ENCODE measurements at regions not wholly inside any gene's neighbourhood (a gene's known extent, or its start where the extent isn't known, plus 50 kb on each side); places are given as distances from the start of the nearest gene placed in this dataset.

DNA sequence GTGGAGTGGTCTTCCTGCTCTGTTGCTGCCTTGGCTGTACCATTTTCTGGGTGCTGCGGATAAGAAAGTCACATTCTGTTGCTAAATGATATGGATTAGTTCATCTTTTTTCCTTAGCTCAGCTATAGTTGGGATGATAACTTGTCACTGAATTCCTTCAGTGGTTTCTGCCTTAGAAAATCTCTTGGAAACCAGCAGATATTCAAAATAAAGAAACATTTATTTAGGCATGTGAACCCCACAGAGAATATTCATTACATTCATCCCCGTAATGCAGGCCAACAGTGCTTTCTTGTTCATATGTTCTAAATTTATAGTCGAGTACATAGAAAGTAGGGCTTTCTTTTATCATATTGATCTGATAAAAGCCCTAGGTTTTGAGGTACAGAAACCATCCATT lies 151.3 kb downstream of the CYB561 start:
- no peaks in the 10 kb centered on the region for H4K20me1 ChIP-seq (replicated peaks; ENCODE audit: insufficient read depth)
- Mint-ChIP-seq H3K27me3 (ENCODE audit: insufficient read depth, low read depth, poor library complexity) (peaks cover 2% of the 10 kb centered on the region), H3K9me3 (peaks cover 22% of the 10 kb centered on the region), H3K4me1 (peaks cover 30% of the 10 kb centered on the region), H3K36me3 (ENCODE audit: low read depth) (peaks cover 16% of the 10 kb centered on the region; the same call in 2 of the 3 replicates), H3K27ac (no peak overlapping the region), H3K4me3 (no peak overlapping the region)
- H3F3A ChIP-seq (replicated peaks; ENCODE audit: low read depth) = no peaks in the 10 kb centered on the region
- no peaks in the 10 kb centered on the region for H3K79me2 ChIP-seq (replicated peaks; ENCODE audit: insufficient read depth)
- no peak overlapping the region for H3K27ac ChIP-seq (ENCODE audit: low read depth)
- no peak overlapping the region for H2AFZ ChIP-seq
- TF ChIP-seq, protein P1, sequence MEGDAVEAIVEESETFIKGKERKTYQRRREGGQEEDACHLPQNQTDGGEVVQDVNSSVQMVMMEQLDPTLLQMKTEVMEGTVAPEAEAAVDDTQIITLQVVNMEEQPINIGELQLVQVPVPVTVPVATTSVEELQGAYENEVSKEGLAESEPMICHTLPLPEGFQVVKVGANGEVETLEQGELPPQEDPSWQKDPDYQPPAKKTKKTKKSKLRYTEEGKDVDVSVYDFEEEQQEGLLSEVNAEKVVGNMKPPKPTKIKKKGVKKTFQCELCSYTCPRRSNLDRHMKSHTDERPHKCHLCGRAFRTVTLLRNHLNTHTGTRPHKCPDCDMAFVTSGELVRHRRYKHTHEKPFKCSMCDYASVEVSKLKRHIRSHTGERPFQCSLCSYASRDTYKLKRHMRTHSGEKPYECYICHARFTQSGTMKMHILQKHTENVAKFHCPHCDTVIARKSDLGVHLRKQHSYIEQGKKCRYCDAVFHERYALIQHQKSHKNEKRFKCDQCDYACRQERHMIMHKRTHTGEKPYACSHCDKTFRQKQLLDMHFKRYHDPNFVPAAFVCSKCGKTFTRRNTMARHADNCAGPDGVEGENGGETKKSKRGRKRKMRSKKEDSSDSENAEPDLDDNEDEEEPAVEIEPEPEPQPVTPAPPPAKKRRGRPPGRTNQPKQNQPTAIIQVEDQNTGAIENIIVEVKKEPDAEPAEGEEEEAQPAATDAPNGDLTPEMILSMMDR (conservative IDR thresholded peaks at IDR 0.05; ENCODE audit: low read depth in 2 of 2) = no peak
- TF ChIP-seq EZH2 (IDR thresholded peaks at IDR 0.05; ENCODE audit: low read depth, unreplicated experiment) = no peak
- TF ChIP-seq, protein P2, sequence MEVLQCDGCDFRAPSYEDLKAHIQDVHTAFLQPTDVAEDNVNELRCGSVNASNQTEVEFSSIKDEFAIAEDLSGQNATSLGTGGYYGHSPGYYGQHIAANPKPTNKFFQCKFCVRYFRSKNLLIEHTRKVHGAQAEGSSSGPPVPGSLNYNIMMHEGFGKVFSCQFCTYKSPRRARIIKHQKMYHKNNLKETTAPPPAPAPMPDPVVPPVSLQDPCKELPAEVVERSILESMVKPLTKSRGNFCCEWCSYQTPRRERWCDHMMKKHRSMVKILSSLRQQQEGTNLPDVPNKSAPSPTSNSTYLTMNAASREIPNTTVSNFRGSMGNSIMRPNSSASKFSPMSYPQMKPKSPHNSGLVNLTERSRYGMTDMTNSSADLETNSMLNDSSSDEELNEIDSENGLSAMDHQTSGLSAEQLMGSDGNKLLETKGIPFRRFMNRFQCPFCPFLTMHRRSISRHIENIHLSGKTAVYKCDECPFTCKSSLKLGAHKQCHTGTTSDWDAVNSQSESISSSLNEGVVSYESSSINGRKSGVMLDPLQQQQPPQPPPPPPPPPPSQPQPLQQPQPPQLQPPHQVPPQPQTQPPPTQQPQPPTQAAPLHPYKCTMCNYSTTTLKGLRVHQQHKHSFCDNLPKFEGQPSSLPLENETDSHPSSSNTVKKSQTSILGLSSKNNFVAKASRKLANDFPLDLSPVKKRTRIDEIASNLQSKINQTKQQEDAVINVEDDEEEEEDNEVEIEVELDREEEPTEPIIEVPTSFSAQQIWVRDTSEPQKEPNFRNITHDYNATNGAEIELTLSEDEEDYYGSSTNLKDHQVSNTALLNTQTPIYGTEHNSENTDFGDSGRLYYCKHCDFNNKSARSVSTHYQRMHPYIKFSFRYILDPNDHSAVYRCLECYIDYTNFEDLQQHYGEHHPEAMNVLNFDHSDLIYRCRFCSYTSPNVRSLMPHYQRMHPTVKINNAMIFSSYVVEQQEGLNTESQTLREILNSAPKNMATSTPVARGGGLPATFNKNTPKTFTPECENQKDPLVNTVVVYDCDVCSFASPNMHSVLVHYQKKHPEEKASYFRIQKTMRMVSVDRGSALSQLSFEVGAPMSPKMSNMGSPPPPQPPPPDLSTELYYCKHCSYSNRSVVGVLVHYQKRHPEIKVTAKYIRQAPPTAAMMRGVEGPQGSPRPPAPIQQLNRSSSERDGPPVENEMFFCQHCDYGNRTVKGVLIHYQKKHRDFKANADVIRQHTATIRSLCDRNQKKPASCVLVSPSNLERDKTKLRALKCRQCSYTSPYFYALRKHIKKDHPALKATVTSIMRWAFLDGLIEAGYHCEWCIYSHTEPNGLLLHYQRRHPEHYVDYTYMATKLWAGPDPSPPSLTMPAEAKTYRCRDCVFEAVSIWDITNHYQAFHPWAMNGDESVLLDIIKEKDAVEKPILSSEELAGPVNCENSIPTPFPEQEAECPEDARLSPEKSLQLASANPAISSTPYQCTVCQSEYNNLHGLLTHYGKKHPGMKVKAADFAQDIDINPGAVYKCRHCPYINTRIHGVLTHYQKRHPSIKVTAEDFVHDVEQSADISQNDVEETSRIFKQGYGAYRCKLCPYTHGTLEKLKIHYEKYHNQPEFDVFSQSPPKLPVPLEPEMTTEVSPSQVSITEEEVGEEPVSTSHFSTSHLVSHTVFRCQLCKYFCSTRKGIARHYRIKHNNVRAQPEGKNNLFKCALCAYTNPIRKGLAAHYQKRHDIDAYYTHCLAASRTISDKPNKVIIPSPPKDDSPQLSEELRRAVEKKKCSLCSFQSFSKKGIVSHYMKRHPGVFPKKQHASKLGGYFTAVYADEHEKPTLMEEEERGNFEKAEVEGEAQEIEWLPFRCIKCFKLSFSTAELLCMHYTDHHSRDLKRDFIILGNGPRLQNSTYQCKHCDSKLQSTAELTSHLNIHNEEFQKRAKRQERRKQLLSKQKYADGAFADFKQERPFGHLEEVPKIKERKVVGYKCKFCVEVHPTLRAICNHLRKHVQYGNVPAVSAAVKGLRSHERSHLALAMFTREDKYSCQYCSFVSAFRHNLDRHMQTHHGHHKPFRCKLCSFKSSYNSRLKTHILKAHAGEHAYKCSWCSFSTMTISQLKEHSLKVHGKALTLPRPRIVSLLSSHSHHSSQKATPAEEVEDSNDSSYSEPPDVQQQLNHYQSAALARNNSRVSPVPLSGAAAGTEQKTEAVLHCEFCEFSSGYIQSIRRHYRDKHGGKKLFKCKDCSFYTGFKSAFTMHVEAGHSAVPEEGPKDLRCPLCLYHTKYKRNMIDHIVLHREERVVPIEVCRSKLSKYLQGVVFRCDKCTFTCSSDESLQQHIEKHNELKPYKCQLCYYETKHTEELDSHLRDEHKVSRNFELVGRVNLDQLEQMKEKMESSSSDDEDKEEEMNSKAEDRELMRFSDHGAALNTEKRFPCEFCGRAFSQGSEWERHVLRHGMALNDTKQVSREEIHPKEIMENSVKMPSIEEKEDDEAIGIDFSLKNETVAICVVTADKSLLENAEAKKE (CRISPR knock-in tag; IDR thresholded peaks at IDR 0.05) = no peak
- H3K36me3 ChIP-seq (ENCODE audit: insufficient read depth) = no peaks in the 10 kb centered on the region; the same call in 1 of the 2 replicates
- 0 out of 2 replicates have a peak, but pooled peaks cover 5% of the 10 kb centered on the region for H3K9me2 ChIP-seq (ENCODE audit: insufficient read depth)
- H3K4me1 ChIP-seq (ENCODE audit: insufficient read depth) = peaks cover 33% of the 10 kb centered on the region
- H3K4me3 ChIP-seq = no peak overlapping the region
- no peaks in the 10 kb centered on the region for H3K27me3 ChIP-seq (ENCODE audit: insufficient read depth)
- no peak overlapping the region for H3K4me2 ChIP-seq
- no peak for ATAC-seq
- no peak for DNase-seq (ENCODE audit: low spot score)

DNA sequence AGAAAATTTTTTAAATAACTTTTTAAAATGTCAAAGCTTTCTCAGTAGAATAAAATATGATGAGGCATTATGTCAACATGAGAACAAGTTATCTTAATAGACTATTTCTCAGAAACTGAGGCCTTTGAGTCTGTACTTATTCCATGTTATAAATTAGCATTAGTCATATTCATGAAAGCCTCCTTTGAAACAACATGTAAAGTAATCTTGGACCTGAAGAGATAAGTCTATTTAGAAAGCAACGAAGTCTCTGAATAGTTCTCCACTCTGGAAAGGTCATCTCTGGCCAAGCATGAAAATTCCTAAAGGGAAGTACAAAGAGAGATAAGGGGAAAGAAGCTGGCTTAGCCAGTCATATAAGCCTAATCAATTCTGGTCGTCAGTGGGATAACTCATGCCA lies 150.8 kb downstream of the CYB561 start:
- H3K27me3 ChIP-seq (ENCODE audit: insufficient read depth) = no peaks in the 10 kb centered on the region
- no peaks in the 10 kb centered on the region for H3K79me2 ChIP-seq (replicated peaks; ENCODE audit: insufficient read depth)
- H3K27ac ChIP-seq (ENCODE audit: low read depth) = no peak overlapping the region
- no peaks in the 10 kb centered on the region; the same call in 1 of the 2 replicates for H3K36me3 ChIP-seq (ENCODE audit: insufficient read depth)
- ATAC-seq = no peak
- Mint-ChIP-seq H3K27me3 (ENCODE audit: insufficient read depth, low read depth, poor library complexity) (peaks cover 2% of the 10 kb centered on the region), H3K27ac (no peak overlapping the region), H3K4me1 (peaks cover 29% of the 10 kb centered on the region), H3K4me3 (no peak overlapping the region), H3K36me3 (ENCODE audit: low read depth) (peaks cover 16% of the 10 kb centered on the region; the same call in 2 of the 3 replicates), H3K9me3 (peaks cover 22% of the 10 kb centered on the region)
- no peak overlapping the region for H3K4me3 ChIP-seq
- H3K9me2 ChIP-seq (ENCODE audit: insufficient read depth) = 0 out of 2 replicates have a peak, but pooled peaks cover under 1% of the 10 kb centered on the region
- peaks cover 29% of the 10 kb centered on the region for H3K4me1 ChIP-seq (ENCODE audit: insufficient read depth)
- H3F3A ChIP-seq (replicated peaks; ENCODE audit: low read depth) = no peaks in the 10 kb centered on the region
- no peak overlapping the region for H3K4me2 ChIP-seq
- no peaks in the 10 kb centered on the region for H4K20me1 ChIP-seq (replicated peaks; ENCODE audit: insufficient read depth)
- H2AFZ ChIP-seq = no peak overlapping the region
- no peak for DNase-seq (ENCODE audit: low spot score)
- TF ChIP-seq ZNF114 (CRISPR knock-in tag; IDR thresholded peaks at IDR 0.05) = no peak
- TF ChIP-seq, protein P3, sequence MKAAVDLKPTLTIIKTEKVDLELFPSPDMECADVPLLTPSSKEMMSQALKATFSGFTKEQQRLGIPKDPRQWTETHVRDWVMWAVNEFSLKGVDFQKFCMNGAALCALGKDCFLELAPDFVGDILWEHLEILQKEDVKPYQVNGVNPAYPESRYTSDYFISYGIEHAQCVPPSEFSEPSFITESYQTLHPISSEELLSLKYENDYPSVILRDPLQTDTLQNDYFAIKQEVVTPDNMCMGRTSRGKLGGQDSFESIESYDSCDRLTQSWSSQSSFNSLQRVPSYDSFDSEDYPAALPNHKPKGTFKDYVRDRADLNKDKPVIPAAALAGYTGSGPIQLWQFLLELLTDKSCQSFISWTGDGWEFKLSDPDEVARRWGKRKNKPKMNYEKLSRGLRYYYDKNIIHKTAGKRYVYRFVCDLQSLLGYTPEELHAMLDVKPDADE (IDR thresholded peaks at IDR 0.05) = no peak
- TF ChIP-seq CREB1 (CRISPR knock-in tag; IDR thresholded peaks at IDR 0.05; ENCODE audit: low read depth) = no peak
- no peak for TF ChIP-seq EZH2phosphoT487 (IDR thresholded peaks at IDR 0.05; ENCODE audit: unreplicated experiment)
- TF ChIP-seq STAT1 (IDR thresholded peaks at IDR 0.05; ENCODE audit: unreplicated experiment) = no peak
- TF ChIP-seq JUNB (IDR thresholded peaks at IDR 0.05; ENCODE audit: unreplicated experiment) = no peak
- no peak for TF ChIP-seq NANOG (IDR thresholded peaks at IDR 0.05; ENCODE audit: borderline replicate concordance)
- TF ChIP-seq ZNF331 (CRISPR knock-in tag; IDR thresholded peaks at IDR 0.05; ENCODE audit: low read depth) = no peak
- TF ChIP-seq, protein P1 (conservative IDR thresholded peaks at IDR 0.05; ENCODE audit: low read depth in 2 of 2) = no peak
